GM19467 (cell line): ENCODE measurements at regions not wholly inside any gene's neighbourhood (a gene's known extent, or its start where the extent isn't known, plus 50 kb on each side); places are given as distances from the start of the nearest gene placed in this dataset.

Experiments used
- ATAC-seq: cut with Tn5 transposase; IDR thresholded peaks from one replicate; pipeline ENCODE4 v1.9.1; 2021; ENCODE audit warnings: mild to moderate bottlenecking, moderate library complexity; ENCODE audit not compliant: unreplicated experiment

DNA sequence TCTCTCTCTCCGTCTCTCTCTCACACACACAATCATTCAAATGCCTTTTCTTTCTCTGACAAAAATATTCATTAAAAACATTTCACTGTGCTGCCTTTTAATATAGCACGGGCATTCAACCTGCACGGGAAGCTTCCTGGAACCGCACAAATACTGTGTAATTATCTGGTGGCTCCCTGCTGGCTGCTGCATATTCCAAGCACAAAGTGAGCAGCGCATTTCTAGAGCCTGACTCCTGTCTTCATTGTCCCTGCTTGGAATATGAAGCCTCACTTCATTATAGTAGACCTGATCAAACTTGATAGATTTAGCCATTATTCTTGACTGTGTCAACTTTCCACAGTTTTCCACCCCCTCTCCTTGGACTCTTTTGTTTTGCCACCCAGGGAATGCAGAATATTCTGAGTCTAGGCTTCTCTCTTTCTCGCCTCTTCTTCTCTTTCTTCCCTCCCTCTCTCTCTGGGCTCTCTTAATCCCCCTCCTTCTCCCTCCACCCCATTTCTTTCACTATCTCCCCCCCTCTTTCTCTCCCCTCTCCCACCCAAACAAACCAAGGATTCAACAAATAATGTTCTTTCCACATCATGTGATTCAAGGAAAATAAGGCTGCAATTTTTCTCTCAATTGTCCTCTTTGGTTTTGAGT is 672.1 kb upstream of the FANCL start:
- no peak for ATAC-seq

DNA sequence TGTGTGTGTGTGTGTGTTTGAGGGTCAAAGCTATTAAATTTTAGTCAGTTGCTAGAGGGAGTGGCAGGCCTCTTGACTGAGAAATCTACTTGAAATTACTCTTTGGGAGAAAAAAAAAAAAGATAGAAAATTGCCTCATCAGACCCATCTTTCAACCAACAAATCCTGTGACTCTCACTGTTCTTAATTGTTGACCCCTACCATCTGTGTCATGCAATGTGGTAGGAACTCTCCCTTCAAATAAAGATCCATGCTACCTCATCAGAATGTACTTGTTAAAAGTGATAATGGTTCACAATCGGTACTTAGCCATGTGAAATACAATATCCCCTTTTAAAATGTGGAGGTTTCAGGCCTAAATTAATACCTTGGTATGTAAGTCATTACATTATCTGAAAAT is 670.8 kb upstream of the FANCL start:
- no peak for ATAC-seq

DNA sequence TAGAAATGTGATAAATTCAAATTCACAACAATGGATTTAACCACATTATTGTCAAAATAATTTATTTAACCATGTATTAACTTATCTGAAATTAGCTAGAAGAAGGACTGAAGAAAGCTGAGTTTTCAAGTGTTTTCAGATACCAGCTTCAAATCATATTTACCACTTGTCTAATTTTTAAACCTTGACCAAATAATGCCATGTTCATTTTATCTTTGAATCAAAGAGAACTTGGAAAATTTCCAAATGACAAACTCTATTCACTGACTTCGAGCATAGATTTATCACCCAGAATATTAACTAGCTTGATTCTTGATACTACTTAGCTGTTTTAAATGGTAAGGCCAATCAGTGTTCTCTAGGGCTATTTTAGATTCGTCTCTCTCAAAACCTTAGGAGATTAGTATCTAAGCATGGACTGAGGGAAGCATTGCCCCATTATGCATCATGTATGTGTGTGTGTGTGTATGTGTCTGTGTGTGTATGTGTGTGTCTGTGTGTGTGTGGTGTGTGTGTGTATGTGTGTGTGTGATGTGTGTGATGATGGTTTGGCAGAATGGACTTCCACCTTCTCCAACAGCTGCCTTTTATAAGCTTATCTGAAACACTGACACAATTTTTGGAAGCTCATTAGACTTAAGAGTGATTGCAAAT is 667.5 kb upstream of the FANCL start:
- no peak for ATAC-seq

- ATAC-seq: no peak
Measured at GRCh38 chr2:58907644-58908043, 666.5 kb upstream of the FANCL start.

DNA sequence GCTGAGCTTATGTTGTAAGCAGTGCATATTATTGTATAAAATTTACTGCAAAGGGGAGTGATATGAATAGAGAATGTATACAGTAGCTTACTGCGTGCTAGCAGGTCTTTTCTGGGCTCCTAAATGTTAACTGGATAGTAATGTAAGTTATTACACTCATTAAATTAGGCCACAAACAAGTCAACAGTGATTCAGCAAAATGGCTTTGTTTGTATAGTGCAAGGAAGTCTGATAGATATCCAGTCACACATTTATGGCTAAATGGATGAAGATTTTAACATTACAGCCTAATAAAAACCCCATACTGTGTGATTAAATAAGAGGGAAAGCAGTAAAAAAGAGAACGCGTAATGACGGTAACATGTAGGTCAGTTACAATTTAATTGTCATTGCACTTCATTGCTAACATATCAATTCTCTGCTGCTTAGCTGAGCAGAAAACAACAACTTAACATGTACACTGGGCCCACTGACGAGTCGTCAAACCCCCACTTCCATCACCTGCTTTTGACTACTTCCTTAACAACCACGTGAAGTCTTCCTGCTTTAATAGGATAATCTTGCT is 665.0 kb upstream of the FANCL start:
- no peak for ATAC-seq

GRCh38 chr2:58904095-58904494 is 663.0 kb upstream of the FANCL start:
- ATAC-seq: no peak

DNA sequence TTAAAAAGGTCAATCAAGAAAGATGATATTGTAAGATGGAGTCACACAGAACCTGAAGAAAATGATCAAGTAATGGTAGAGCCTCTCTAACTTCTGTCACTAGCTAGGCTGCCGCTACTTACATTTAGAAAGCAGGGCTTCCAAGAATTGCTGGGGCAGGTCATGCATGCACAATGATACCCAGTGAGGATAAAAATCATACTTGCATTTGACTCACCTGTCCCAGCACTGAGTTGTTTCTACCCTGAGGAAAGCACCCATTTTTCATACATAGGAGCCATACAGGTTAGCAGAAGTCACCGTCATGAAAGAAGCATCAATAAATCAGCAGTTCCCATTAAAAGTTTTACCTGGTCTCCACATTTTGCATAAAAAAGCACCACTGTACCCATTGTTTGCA is 662.3 kb upstream of the FANCL start:
- ATAC-seq: no peak

- ATAC-seq: no peak
Measured at GRCh38 chr2:58900246-58901027, 659.3 kb upstream of the FANCL start.

DNA sequence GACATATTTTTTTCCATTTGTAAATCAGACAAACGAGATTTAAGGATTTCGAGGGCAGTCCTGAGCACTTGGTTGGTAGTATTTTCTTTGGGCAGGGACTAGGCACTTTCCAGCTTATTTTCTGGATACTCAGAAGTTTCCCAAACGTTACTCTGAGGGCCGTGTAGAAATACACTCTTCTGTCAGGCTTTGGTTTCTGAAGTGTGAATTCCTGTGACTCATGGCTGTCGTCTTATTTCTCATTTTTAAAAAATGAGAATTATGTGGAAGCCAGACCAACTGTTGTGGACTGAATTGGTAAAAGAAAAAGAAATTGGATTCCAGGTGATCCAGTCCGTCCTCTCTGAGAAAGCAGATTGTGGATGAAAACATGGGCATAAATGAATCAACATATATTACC is 658.6 kb upstream of the FANCL start:
- no peak for ATAC-seq

DNA sequence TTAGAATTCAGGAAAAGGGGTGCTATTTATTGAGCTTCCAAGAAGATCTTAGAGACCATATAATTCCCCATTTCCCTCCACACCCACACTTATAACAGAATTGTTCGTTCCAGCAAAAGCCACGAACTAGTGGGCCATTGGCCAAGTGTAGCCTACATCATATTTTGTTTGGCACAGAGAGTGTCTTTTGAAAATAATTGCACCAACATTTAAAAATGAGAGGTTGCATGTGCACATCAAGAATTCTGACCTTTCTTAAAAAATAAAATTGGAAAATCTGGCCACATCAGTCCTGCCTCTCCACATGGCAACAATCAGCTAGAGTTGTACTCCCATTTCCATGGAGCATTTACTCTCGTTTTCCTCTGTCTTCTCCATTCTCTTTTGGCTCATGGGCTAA is 655.5 kb upstream of the FANCL start:
- no peak for ATAC-seq

DNA sequence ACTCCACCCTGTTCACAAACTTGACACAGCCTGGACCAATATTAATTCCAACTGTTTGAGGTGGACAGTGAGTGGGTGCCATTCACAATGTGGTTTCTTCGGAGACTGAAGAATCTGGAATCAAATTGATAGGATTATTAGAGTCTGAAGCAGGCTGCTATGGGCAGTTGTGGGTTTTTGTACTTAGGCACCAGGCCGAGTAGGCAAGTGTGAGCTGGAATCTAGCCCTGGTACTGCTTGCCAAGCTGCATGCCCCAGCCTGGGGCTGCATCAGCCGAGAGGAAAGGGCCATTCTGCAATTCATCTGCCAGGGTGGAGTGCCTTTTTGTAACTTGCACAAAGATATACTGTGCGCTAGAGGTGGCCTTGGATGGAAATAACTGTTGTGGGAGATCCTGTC is 654.7 kb upstream of the FANCL start:
- no peak for ATAC-seq

- ATAC-seq: no peak
Measured at GRCh38 chr2:58893656-58894351, 652.7 kb upstream of the FANCL start.

DNA sequence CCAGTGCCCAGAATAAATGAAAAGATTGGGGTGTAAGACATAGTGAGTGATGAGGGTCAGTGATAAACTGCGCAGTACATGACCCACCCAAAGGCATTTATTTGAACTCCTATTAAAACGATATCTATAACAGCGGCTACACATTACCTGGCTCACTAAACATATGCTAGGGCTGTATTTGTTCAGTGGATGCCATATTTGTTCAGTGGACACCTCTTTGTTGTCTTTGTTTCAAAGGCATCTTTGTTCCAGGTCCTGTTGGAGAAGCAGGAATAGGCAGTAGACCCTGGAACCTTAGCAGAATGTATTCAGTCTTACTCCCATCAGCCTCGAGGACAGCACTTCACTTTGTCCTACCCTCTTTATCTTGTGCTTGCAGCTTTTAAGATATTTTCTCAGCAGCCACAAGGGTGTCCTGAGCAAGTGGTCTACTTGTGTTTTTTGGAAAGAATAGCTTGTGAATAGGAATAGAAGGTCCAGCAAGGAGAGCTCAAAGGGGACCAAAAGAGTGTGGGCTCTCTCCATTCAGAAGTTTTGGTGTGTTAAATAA is 650.8 kb upstream of the FANCL start:
- no peak for ATAC-seq

GRCh38 chr2:58890865-58891525 is 649.9 kb upstream of the FANCL start:
- ATAC-seq: no peak

DNA sequence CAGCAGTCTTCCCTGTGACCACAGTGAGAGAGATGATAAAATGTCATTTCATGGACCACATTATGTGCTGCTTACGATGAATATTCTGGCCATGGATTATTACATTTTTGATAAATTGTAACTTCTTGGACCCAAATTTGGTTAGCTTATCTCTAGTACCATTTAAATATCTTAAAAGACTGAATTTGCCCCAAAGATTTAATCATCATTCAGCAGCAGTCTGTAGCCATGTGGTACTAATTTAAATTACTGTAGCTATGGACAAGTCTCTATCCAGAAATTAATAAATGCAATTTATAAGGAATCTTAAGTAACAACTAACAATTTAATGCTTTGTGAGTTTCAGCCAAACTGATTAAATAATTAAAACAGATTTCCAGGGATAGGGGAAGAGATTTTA is 644.9 kb upstream of the FANCL start:
- ATAC-seq: no peak

DNA sequence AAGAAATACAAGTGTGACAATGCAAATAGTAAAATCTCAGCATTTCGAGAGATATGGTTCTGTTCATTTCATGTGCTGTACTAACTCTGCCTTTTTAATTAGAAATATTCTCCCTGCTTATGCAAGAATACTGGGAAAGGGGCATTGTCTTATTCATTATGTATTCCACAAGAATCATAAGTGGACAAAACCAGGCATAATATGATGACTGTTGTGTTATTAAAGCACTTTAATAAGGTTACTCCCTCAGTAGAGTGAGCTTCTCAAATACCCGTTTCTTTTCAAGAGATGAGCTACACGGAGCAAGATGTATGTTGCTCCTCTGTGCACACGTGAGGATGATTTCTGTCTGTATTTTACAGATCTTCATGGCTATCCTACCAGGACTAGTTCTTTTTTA is 638.7 kb upstream of the FANCL start:
- no peak for ATAC-seq

GRCh38 chr2:58878778-58879177 is 637.7 kb upstream of the FANCL start:
- ATAC-seq: no peak

- ATAC-seq: no peak
Measured at GRCh38 chr2:58876126-58876525, 635.0 kb upstream of the FANCL start.

DNA sequence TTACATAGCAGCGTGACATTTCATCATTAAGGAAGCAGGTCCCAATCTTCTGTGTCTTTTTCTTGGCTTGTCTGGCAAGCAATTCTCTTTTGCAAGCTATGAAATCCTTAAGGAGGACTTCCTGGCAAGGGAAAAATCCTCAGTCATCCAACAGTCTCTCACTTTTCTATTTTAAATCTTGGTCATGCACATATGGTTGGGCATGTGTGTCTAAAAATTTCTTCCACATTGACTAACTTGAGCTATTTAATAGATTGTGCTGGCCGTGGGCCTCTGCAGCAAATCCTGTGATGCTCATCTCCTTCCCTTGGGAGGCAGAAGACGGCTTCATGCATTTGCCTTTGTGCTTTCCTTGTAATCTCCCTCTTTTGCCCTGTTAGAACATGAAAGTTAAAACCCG is 634.3 kb upstream of the FANCL start:
- no peak for ATAC-seq

DNA sequence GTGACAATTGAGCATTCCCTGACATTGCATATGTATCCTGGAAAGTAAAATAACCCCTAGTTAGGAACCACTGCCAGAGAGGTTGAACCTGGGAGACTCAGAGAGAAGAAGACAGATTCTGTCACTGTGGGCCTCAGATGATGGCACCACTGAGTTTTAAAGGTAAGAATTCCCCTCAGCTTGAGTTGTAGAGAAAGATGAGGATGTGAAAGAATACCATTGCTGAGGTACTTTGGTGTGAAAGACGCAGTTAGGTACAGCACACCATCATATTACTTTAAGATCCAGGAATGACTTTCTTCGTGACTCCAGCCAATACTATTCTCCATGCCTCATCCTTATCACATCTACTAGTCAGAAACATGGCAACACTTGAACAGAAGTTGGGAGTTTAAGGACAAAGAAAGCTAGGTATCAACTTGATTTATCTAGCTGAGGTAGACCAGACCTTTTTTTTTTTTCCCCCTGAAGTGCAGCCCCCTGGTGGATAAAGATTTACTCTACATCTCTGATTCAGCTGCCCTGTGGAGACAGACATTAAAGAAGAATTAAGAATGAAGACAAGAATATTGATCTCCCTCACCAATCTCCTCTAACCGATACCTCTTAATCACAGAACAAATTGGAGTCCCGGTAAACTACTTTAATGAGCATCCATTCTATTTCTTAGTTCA is 630.5 kb upstream of the FANCL start:
- no peak for ATAC-seq
